Dendritic cell treated with granulocyte-macrophage colony-stimulating factor and Interleukin-4, amounts not matched to agents 40 ng/mL and 50 ng/mL, for 4 days (primary cell): ENCODE measurements at regions not wholly inside any gene's neighbourhood (a gene's known extent, or its start where the extent isn't known, plus 50 kb on each side); places are given as distances from the start of the nearest gene placed in this dataset.

Experiments
- H3K27ac Mint-ChIP-seq: one replicate; pipeline ENCODE4 v1.8.0; 2022; ENCODE audit warnings: mild to moderate bottlenecking, mixed read lengths
- H3K27me3 Mint-ChIP-seq: one replicate; pipeline ENCODE4 v1.8.0; 2022; ENCODE audit warnings: mild to moderate bottlenecking, mixed read lengths
- H3K36me3 Mint-ChIP-seq: one replicate; pipeline ENCODE4 v1.8.0; 2022; ENCODE audit warnings: low read depth, mixed read lengths
- H3K4me1 Mint-ChIP-seq: one replicate; pipeline ENCODE4 v1.8.0; 2022; ENCODE audit warnings: low read depth, mixed read lengths
- H3K4me3 Mint-ChIP-seq: one replicate; pipeline ENCODE4 v1.8.0; 2022; ENCODE audit warnings: mild to moderate bottlenecking, moderate library complexity, mixed read lengths
- H3K9me3 Mint-ChIP-seq: one replicate; pipeline ENCODE4 v1.8.0; 2022; ENCODE audit warnings: mixed read lengths
- intact Hi-C: fragments of 100-400 bp; cut with micrococcal nuclease; formaldehyde crosslinking; loops from one replicate; pipeline ENCODE4 v1.15.0; 2022

DNA sequence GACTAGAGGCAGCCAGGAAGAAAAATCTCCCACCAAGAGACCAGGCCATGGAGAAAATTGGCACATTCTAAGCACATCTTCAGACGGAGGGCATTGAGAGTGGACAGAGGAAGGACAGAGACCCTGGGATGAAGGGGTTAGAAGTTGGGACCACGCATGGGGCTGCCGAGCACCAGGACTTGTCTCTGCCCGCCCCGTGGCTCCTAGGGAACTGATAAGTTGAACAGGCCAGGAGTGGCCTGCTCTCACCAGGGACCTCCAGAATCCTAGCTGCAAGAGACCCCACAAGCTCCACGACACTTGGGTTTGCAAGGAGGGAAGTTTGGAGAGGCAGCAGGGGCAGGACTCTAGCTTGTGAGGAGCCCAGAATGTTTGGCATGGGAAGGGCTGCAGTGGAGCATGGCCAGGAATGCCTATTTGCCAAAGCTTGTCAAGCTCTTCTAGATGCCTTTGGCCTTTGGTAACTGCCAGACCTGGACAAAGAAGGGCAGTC is 355.1 kb downstream of the NSUN3 start:
- H3K4me3 Mint-ChIP-seq = no peak overlapping the region
- H3K9me3 Mint-ChIP-seq = peaks cover 57% of the 10 kb centered on the region
- no peaks in the 10 kb centered on the region for H3K27me3 Mint-ChIP-seq
- intact Hi-C loops = no loop called here
- no peak overlapping the region for H3K27ac Mint-ChIP-seq
- no peaks in the 10 kb centered on the region for H3K36me3 Mint-ChIP-seq
- H3K4me1 Mint-ChIP-seq = no peaks in the 10 kb centered on the region

DNA sequence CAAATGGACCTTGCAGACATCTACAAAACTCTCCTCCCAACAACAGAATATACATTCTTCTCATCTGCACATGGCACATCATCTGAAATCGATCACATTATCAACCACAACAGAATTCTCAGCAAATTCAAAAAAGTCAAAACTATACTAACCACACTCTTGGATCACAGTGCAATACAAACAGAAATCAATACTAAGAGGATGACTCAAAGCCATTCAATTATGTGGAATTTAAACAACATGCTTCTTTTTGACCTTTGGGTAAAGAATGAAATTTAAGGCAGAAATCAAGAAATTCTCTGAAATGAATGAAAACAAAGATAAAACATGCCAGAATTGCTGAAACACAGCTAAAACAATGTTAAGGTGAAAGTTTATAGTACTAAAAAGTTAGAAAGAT is 358.1 kb downstream of the NSUN3 start:
- Mint-ChIP-seq H3K9me3 (peaks cover 57% of the 10 kb centered on the region), H3K27ac (no peak overlapping the region), H3K36me3 (no peaks in the 10 kb centered on the region), H3K4me3 (no peak overlapping the region), H3K27me3 (no peaks in the 10 kb centered on the region), H3K4me1 (no peaks in the 10 kb centered on the region)
- intact Hi-C loops = no loop called here

DNA sequence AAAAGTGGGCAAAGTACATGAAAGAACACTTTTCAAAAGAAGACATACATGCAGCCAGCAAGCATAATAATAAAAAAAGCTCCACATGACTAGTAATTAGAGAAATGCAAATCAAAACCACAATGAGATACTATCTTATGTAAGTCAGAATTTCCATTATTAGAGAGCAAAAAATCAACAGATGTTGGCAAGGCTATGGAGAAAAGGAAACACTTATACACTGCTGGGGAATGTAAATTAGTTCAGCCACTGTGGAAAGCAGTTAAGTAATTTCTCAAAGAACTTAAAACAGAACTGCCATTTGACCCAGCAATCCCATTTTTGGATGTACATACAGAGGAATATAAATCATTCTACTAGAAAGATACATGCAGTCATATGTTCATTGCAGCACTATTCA is 360.7 kb downstream of the NSUN3 start:
- H3K4me3 Mint-ChIP-seq = no peak overlapping the region
- no peaks in the 10 kb centered on the region for H3K36me3 Mint-ChIP-seq
- peaks cover 38% of the 10 kb centered on the region for H3K9me3 Mint-ChIP-seq
- no peak overlapping the region for H3K27ac Mint-ChIP-seq
- H3K27me3 Mint-ChIP-seq = no peaks in the 10 kb centered on the region
- intact Hi-C loops = no loop called here
- no peaks in the 10 kb centered on the region for H3K4me1 Mint-ChIP-seq

DNA sequence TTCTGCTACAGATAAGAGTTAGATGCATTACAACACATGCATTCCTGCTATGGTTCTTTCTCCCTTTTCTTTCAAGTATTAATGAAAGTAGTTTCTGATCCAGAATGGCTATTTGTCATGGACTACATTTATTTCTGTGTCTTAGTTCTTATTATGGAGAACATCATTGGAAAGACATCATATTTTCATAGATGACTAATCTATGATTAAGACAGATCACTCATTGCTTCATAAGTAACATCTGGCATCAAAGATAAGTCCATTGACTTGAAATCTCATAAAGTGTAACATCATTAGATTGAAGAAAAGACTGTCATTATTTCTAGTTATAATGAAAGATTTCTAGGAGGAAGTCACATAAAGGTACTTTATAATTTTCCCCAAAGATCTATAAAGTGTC is 366.7 kb downstream of the NSUN3 start:
- no peaks in the 10 kb centered on the region for H3K36me3 Mint-ChIP-seq
- no peak overlapping the region for H3K4me3 Mint-ChIP-seq
- H3K27ac Mint-ChIP-seq = no peak overlapping the region

DNA sequence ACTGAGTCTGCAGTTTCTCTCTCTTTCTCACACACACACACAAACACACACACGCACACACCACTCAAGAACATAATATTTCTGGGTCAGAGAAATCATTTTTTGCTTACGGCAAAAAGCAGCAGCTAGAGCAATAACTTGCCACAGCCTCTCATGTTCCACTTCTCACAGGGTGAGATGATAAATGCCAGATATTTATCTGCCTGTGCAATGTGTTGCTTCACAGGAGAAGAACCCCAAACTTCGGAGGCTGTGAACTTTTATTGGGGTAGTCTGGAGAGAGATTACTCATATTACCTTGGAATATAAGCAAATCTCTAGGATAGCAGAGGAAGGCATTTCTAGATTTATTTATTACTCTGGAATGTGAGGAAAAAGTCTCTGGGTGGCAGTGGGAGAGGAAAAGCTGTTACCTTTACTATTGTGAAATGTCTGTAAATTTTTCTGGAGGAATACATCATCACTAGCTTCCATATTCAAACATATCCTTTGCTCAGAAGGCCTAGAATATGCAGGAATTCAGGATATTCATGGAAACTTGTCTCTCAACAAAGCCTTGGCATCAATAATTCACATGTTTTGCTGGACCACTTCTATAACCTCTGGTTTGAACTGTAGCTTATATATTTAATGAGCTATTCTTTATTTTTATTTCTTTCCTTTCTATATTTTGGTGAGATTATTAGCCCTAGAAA is 369.2 kb downstream of the NSUN3 start:
- H3K9me3 Mint-ChIP-seq = no peaks in the 10 kb centered on the region
- H3K27me3 Mint-ChIP-seq = no peaks in the 10 kb centered on the region
- intact Hi-C loops = no loop called here
- H3K4me1 Mint-ChIP-seq = no peaks in the 10 kb centered on the region
- H3K4me3 Mint-ChIP-seq = no peak overlapping the region
- no peaks in the 10 kb centered on the region for H3K36me3 Mint-ChIP-seq
- H3K27ac Mint-ChIP-seq = no peak overlapping the region

More for the DNA sequence above, 366.7 kb downstream of the NSUN3 start:
- intact Hi-C loops = no loop called here
- Mint-ChIP-seq H3K4me1 (no peaks in the 10 kb centered on the region), H3K27me3 (no peaks in the 10 kb centered on the region), H3K9me3 (no peaks in the 10 kb centered on the region)

DNA sequence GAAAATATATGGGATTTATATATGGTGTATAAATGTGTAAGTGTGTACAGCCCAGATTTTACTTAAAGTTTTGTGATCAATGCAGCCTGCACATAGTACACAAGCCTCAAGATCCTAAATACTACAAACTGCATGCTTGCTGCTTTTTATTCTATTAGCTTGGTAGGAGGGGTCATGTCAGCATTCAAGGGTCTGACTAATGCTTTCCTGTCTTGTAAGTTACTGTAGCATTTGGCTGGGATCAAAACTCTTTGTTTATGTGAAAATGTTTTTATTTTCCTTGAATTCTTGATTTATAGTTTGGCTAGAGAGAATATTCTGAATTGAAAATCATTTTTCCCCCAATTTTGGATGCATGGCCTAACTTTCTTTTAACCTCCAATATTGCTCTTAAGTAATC is 370.9 kb downstream of the NSUN3 start:
- Mint-ChIP-seq H3K4me1 (no peaks in the 10 kb centered on the region), H3K9me3 (peaks cover 12% of the 10 kb centered on the region), H3K27me3 (no peaks in the 10 kb centered on the region), H3K4me3 (no peak overlapping the region), H3K36me3 (no peaks in the 10 kb centered on the region), H3K27ac (no peak overlapping the region)
- intact Hi-C loops = no loop called here

DNA sequence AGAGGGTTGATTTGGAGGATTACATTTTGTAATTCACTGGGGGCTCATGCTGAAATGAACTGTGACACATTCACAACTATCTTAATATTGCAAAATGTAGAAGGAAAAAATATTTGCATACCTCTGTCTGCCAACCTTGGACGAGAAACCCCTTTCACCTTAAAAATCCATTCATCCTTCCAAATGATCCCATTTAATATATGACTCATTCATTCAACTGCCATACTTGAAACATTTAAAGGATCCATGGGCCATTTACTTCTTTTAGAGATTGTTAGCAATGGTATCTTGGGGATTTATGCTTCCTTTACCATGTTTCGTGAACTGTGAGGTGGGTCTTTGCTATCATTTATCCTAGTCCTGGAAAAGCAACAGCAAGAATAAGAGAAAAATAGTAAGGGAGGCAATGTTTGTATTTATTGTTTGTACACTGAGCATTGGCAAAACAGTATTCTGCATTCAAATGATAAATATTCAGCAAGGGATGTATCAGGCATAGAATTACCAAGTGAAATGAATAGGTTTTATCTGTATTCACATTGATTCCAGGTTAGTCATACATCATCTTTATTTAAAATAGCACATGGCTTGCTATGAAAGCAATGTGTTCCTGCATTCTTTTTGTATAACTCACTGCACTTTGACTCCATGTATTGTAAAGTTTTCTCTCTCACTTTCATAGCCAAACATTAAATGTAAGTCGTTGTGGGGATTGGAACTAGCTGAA is 378.1 kb downstream of the NSUN3 start:
- peaks cover 12% of the 10 kb centered on the region for H3K9me3 Mint-ChIP-seq
- H3K27me3 Mint-ChIP-seq = no peaks in the 10 kb centered on the region
- H3K27ac Mint-ChIP-seq = no peak overlapping the region
- no peak overlapping the region for H3K4me3 Mint-ChIP-seq
- intact Hi-C loops = no loop called here
- H3K36me3 Mint-ChIP-seq = no peaks in the 10 kb centered on the region
- no peaks in the 10 kb centered on the region for H3K4me1 Mint-ChIP-seq

DNA sequence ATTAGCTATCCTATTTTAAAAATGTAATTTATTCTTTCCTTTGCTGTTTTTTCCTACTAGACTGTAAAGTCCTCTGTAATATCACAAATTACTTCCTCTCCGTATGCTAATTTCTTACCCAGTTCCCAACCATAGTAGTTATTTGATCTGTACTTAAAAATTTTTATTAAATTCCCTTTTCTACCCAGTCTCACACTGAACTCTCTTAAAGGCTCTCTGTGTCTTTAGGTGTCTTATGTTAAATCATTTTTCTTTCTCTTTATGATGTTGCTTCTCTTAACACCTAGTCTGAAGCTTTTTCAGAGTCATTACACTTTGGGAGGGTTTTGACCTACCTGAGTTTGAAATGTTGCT is 378.6 kb downstream of the NSUN3 start:
- Mint-ChIP-seq H3K4me1 (no peaks in the 10 kb centered on the region), H3K36me3 (no peaks in the 10 kb centered on the region), H3K4me3 (no peak overlapping the region), H3K27me3 (no peaks in the 10 kb centered on the region), H3K27ac (no peak overlapping the region), H3K9me3 (peaks cover 12% of the 10 kb centered on the region)
- intact Hi-C loops = no loop called here

DNA sequence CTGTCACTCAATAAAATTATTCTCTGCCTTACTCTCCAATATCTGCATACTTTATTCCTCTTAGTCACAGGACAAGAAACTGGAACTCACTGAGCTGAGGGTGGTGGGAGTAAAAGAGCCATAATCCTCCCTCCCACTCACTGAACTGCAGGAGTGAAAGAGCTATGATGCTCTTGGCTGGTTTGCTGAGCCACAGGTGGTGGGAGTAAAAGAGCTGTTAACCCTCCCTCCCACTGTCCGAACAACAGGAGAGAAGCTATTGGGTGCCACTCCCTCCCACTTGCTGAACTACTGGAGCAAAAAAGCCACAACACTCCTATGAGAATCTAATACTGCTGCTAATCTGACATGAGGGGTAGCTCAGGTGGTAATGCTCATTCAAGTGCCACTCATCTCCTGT is 391.0 kb downstream of the NSUN3 start:
- intact Hi-C loops = no loop called here
- Mint-ChIP-seq H3K27ac (no peak overlapping the region), H3K27me3 (no peaks in the 10 kb centered on the region), H3K4me1 (no peaks in the 10 kb centered on the region), H3K9me3 (peaks cover 6% of the 10 kb centered on the region), H3K36me3 (no peaks in the 10 kb centered on the region), H3K4me3 (no peak overlapping the region)

DNA sequence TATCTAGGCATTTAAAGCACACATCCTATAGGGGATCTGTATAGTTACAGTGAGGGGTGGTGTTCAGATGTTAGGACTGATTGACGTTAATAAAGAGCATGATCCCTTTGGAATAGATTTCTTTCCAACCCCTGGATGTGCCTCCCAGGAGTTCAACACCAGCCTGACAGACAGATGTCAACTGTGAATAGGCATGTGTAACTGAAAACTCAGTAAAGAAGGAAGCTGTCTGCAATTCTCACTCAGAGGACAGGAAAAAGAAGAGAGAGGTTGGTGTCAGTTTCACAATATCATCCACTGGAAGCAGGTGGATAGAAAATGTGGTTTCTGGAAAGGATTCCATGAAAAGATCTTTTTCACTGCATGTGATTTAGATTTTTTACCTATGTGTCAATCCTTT is 396.3 kb downstream of the NSUN3 start:
- intact Hi-C loops = no loop called here
- Mint-ChIP-seq H3K4me1 (no peaks in the 10 kb centered on the region), H3K27me3 (no peaks in the 10 kb centered on the region), H3K36me3 (no peaks in the 10 kb centered on the region), H3K4me3 (no peak overlapping the region), H3K9me3 (peaks cover under 1% of the 10 kb centered on the region), H3K27ac (no peak overlapping the region)

DNA sequence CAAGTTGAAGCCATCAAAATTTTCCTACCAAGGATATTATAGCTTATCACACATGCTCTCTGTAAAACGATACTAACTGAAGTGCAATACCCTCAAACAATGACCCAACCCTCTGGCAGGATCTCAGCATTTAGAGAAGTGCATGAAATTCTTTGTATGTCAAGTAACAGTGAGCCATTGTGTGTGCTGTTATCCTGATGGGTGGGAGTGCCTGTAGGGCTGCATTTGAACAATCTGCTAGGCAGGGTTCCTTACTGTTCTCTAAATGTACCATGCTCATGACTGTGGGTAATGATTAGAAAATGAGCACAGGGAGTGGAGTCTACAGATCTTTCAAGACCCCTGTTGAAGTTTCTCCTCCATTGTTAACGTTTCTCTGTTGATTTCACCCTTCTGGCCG is 398.1 kb downstream of the NSUN3 start:
- intact Hi-C loops = no loop called here
- Mint-ChIP-seq H3K4me3 (no peak overlapping the region), H3K27ac (no peak overlapping the region), H3K9me3 (no peaks in the 10 kb centered on the region), H3K27me3 (no peaks in the 10 kb centered on the region), H3K36me3 (no peaks in the 10 kb centered on the region), H3K4me1 (no peaks in the 10 kb centered on the region)

DNA sequence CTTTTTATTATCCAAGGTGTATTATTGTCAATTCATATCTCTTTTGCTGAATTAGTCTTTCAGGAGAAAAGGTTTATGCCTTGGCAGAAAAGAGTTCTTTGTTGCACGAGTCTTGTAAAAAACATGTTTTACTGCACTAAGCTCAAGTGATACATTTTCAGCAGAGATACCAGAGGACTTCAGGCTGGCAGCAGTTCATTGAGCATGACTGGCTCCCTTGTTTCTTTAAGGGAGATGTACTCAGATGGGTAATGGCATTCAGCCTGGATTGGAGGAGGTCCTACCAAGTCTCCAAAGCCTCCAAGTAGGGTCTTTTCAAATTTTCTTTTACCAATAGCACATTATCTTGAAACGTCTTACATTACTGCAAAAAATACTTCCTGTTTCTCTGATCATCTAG is 400.1 kb downstream of the NSUN3 start:
- Mint-ChIP-seq H3K27ac (no peak overlapping the region), H3K9me3 (no peaks in the 10 kb centered on the region), H3K36me3 (no peaks in the 10 kb centered on the region), H3K27me3 (no peaks in the 10 kb centered on the region), H3K4me3 (no peak overlapping the region), H3K4me1 (no peaks in the 10 kb centered on the region)
- intact Hi-C loops = no loop called here

DNA sequence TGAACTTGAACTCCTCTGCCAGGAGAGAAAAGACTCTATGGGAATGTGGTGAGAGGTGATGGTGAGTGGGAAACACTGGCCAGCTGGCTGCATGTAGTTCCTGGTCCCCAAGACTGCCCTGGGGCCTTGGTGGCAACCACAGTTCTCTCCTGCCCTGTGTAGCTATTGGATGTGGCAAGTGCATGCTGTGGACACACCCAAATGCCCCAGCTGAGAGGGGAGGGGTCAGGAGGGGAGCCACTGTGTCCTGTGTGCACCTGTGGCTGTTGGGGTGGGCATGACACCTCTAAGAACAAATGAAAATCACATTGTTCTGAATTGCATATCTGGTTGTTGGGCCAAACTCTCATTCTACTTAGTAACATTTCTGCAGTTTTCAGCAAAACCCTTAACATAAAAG is 409.6 kb downstream of the NSUN3 start:
- Mint-ChIP-seq H3K27me3 (no peaks in the 10 kb centered on the region), H3K36me3 (no peaks in the 10 kb centered on the region), H3K4me3 (no peak overlapping the region)

DNA sequence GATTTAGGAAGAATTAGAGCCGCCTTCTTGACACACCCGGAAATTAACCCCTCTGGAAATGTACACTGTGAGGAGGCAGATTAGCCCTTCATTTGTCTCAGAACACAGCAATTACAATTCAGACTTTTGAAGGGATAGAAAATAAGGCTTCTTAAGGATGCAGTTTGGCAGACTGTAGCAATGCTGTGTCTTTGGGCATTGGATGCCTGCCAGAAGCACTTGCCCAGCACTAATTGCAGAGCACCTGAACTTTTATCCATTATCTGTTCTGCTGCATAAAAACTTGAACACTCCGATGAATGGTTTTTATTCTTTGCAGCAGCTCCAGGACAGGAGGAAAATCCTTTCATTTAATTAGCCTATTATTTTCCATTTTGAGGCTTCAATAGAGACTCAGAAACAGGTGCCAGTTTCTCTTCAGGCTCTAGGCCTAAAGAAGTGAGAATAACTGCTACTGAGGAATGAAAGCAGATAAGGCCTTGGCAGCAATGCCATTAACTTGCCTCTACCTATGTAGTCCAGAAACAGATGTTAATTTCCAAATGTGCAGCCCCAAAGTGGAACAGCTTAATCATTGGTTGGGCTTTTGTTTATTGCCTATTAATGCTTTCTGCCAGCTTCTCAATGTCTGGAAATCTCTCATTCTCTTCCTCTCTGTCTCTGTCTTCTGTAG is 418.5 kb downstream of the NSUN3 start:
- no peaks in the 10 kb centered on the region for H3K4me1 Mint-ChIP-seq
- H3K4me3 Mint-ChIP-seq = no peak overlapping the region
- no peak overlapping the region for H3K27ac Mint-ChIP-seq
- H3K27me3 Mint-ChIP-seq = no peaks in the 10 kb centered on the region
- intact Hi-C loops = no loop called here
- H3K9me3 Mint-ChIP-seq = peaks cover 23% of the 10 kb centered on the region
- no peaks in the 10 kb centered on the region for H3K36me3 Mint-ChIP-seq

More for the DNA sequence above, 409.6 kb downstream of the NSUN3 start:
- Mint-ChIP-seq H3K9me3 (peaks cover 59% of the 10 kb centered on the region), H3K27ac (no peak overlapping the region), H3K4me1 (no peaks in the 10 kb centered on the region)
- intact Hi-C loops = no loop called here
